ENCODE measurements at regions not wholly inside any gene's neighbourhood (a gene's known extent, or its start where the extent isn't known, plus 50 kb on each side); places are given as distances from the start of the nearest gene placed in this dataset.

- TF ChIP-seq CTCF (conservative IDR thresholded peaks at IDR 0.05 in 1 of 2, IDR thresholded peaks at IDR 0.05 in 1 of 2; ENCODE audit: extremely low read depth in 1 of 2, insufficient read depth in 1 of 2, low read depth in 1 of 2, low read length in 2 of 2) (no peak), EZH2 (IDR thresholded peaks at IDR 0.05; ENCODE audit: borderline replicate concordance, low read length) (no peak)
Measured at GRCh38 chr14:85106506-85106905, 423.4 kb upstream of the FLRT2 start.

Measured in mammary epithelial cell (primary cell).